ENCODE measurements at regions not wholly inside any gene's neighbourhood (a gene's known extent, or its start where the extent isn't known, plus 50 kb on each side); places are given as distances from the start of the nearest gene placed in this dataset.
"Not testable (repeated sequence)": the region's sequence is repeated elsewhere in the genome, so short reads cannot be mapped to it uniquely, and the experiment has no call there.

DNA sequence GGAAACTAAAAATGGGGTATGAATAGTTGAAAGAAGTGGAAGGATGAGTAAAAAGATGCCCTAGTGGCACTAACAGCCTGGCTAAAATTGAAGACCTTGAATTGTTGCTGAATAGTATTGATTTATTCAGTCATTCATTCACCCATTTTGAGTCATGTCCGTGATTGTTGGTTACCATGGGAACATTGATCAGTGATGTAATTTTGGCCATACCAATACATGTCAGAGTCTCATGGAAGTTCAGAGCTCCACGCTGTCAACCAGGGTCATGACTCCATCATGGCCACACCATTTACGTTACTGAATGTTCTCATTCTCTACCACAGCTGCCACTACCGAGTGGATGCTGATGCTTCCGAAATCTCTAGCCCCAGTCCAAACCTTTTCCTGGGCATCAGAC is 62.5 kb upstream of the FOXE1 start:
- ATAC-seq, result no peak
- H3K9me3 Mint-ChIP-seq, result no peaks in the 10 kb centered on the region
- H3K4me1 Mint-ChIP-seq, result no peaks in the 10 kb centered on the region
- no peak overlapping the region for H3K4me3 Mint-ChIP-seq
- H3K27me3 Mint-ChIP-seq, result peaks cover 8% of the 10 kb centered on the region
- H3K36me3 Mint-ChIP-seq, result no peaks in the 10 kb centered on the region
- H3K27ac Mint-ChIP-seq, result no peak overlapping the region

DNA sequence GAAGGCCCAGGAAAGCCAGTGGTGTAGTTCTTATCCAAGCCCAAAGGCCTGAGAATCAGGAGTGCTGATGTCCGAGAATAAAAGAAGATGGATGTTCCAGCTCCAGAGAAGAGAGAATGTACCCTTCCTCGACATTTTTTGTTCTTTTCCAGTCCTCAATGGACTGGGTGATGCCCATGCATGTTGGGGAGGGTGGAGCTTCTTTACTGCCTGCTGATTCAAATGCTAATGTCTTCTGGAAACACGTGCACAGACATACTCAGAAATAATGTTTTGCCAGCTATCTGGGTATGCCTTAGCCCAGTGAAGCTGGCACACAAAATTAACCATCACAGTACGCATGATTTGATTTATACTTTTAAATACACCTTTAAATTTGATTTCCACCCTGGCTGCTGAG is 61.5 kb upstream of the FOXE1 start:
- no peak for ATAC-seq

DNA sequence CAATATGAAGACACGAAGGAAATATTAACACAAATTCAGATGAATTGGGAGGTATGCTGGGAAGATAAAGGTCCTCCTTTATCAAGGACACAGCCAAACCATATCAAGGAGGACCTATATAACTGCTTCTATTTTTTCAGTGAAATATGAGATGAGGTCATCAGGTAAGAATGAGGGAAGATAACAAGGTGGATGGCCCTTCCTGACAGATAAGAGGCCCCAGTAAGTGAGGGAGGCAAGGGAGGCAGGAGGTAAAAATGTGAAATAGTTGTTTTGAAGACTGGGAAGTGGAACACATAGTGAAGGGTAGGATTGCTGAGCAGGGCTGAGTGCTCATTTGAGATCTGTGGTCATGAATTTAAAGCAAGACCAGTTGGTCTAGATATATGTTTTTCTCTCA is 60.0 kb upstream of the FOXE1 start:
- ATAC-seq, result no peak
- Mint-ChIP-seq H3K36me3 (no peaks in the 10 kb centered on the region), H3K27ac (no peak overlapping the region), H3K4me3 (no peak overlapping the region), H3K9me3 (no peaks in the 10 kb centered on the region), H3K27me3 (peaks cover under 1% of the 10 kb centered on the region), H3K4me1 (no peaks in the 10 kb centered on the region)

More for the DNA sequence above, 61.5 kb upstream of the FOXE1 start:
- Mint-ChIP-seq H3K4me3 (no peak overlapping the region), H3K4me1 (no peaks in the 10 kb centered on the region), H3K36me3 (no peaks in the 10 kb centered on the region), H3K27ac (no peak overlapping the region), H3K9me3 (no peaks in the 10 kb centered on the region), H3K27me3 (peaks cover 8% of the 10 kb centered on the region)

DNA sequence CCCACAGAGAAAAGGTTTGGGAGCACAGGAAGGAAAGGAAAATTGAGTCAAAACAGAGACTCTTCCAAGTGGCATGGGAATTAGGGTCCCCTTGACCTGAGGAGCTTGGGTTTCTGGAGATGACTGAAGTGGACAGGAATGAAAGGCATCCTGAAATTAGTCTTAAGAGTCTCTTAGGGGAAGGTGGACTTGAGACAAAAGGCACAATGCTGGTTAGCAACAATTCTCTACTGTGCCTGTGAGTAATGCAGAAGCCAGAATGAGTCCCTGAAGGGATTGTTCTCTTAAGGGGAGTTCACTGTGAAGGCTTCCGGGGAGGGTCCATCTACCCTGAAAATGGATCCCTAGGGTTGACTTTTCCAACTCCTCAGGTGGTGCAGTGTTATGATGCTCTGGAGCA is 58.4 kb upstream of the FOXE1 start:
- ATAC-seq, result no peak
- no peak overlapping the region for H3K27ac Mint-ChIP-seq
- no peak overlapping the region for H3K4me3 Mint-ChIP-seq
- H3K4me1 Mint-ChIP-seq, result no peaks in the 10 kb centered on the region
- no peaks in the 10 kb centered on the region for H3K36me3 Mint-ChIP-seq
- no peaks in the 10 kb centered on the region for H3K27me3 Mint-ChIP-seq
- H3K9me3 Mint-ChIP-seq, result no peaks in the 10 kb centered on the region

DNA sequence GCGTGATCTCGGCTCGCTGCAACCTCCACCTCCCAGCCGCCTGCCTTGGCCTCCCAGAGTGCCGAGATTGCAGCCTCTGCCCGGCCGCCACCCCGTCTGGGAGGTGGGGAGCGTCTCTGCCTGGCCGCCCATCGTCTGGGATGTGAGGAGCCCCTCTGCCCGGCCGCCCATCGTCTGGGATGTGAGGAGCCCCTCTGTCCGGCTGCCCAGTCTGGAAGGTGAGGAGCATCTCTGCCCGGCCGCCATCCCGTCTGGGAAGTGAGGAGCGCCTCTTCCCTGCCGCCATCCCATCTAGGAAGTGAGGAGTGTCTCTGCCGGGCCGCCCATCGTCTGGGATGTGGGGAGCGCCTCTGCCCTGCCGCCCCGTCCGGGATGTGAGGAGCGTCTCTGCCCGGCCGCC is 56.9 kb upstream of the FOXE1 start:
- H3K4me3 Mint-ChIP-seq, H3K9me3 Mint-ChIP-seq, ATAC-seq, H3K4me1 Mint-ChIP-seq, H3K27me3 Mint-ChIP-seq, H3K27ac Mint-ChIP-seq, H3K36me3 Mint-ChIP-seq: not testable (repeated sequence)

DNA sequence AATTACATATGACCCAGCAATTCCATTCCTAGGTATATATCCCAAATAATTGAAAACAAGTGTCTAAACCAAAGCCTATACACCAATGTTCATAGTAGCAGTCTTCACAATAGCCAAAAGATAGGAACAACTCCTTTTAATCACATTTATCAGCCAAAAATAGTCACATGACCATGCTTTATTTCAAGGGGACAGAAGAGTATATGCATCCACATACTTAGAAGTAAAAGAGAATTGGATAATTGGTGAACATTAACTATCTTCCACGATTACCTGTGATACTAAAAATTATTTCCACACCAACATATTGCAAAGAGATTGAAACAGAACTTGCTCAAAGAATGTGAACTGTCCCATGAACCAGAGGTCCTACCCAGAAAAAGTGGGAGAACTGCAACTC is 51.8 kb upstream of the FOXE1 start:
- H3K27me3 Mint-ChIP-seq, result peaks cover 10% of the 10 kb centered on the region
- no peaks in the 10 kb centered on the region for H3K36me3 Mint-ChIP-seq
- peaks cover 3% of the 10 kb centered on the region for H3K9me3 Mint-ChIP-seq
- ATAC-seq, result no peak
- no peak overlapping the region for H3K4me3 Mint-ChIP-seq
- H3K27ac Mint-ChIP-seq, result no peak overlapping the region
- peaks cover 13% of the 10 kb centered on the region for H3K4me1 Mint-ChIP-seq

DNA sequence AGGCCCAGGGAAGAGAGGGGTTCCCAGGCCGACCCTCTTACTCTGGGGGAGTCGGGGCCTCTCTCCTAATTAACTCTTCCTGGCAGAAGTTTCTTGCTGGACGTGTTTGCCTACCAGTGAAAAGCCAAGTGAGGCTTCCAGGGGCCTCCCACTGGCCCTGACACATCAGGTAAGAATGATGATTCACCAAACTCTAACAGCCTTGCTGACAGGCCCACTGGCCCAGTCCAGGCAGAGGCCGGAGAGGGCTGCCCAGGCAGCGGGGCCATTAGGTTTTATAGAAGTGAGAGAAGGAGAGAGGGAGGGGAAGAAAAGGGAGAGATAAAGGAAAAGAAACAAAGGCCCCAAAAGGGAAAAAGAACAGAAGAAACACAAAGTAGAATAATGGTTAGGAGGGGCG is 50.8 kb upstream of the FOXE1 start:
- peaks cover 10% of the 10 kb centered on the region for H3K27me3 Mint-ChIP-seq
- no peak for ATAC-seq
- H3K27ac Mint-ChIP-seq, result no peak overlapping the region
- H3K4me1 Mint-ChIP-seq, result peaks cover 13% of the 10 kb centered on the region
- H3K9me3 Mint-ChIP-seq, result peaks cover 3% of the 10 kb centered on the region
- no peaks in the 10 kb centered on the region for H3K36me3 Mint-ChIP-seq
- H3K4me3 Mint-ChIP-seq, result peak overlapping the region; percentile 98

DNA sequence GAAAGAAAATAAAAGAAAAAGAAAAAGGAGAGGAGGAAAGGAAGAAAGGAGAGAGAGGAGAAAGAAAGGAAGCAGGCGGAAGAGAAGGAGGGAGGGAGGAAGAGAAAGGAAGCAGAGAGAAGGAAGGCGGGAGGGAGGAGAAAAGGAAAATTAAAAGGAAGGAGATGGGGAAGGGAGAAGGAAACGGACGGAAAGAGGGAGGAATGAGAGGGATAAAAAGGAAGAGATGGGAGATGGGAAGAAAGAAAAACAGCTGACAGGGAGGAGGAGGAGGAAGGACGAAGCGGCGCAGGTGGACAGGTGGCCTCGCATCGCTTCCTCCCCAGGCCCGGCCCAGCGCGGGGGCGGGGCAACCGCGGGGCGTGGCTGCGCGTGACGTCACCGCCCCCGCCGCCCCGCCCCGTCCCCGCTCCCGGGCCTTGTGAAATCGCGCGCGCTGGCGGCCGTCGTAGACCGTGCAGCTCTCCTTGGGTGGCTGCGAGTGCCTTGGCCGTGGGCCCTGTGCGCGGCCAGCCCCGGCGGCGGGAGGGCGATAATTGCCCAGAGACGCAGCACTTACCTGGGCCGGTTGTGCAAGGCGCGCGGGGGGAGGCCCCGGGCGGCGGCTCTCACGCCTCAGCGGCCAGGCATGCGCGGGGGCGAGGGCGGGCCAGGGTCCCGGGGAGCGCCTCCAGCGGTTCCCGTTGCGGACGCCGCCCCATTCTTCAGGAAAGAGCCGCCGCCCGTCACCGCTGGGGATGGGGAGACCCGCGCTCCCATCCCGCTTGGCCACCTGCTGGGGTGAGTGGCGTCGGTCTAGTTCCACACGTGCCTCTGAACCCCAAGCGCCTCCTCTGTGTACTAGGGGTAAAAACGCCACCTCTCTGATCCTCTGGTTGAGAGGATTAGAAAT is 49.6 kb upstream of the FOXE1 start:
- Mint-ChIP-seq H3K36me3 (no peaks in the 10 kb centered on the region), H3K4me1 (peaks cover 13% of the 10 kb centered on the region), H3K27me3 (peaks cover 14% of the 10 kb centered on the region), H3K4me3 (peak overlapping the region; percentile 98), H3K9me3 (peaks cover 3% of the 10 kb centered on the region), H3K27ac (peak overlapping the region; percentile 80)
- peak; percentile 93 for ATAC-seq
